ENCODE measurements at regions not wholly inside any gene's neighbourhood (a gene's known extent, or its start where the extent isn't known, plus 50 kb on each side); places are given as distances from the start of the nearest gene placed in this dataset.
"Not testable (repeated sequence)": the region's sequence is repeated elsewhere in the genome, so short reads cannot be mapped to it uniquely, and the experiment has no call there.

GRCh38 chr5:174935854-174936474 is 211.6 kb downstream of the MSX2 start:
- Histone ChIP-seq H3K36me3 (ENCODE audit: insufficient read depth, low read length) (no peaks in the 10 kb centered on the region), H3K27ac (ENCODE audit: low read depth, low read length, poor library complexity, severe bottlenecking) (no peak overlapping the region), H3K79me2 (ENCODE audit: insufficient read depth, low read depth, low read length) (no peaks in the 10 kb centered on the region), H3K9me2 (ENCODE audit: insufficient read depth, low read length) (no peaks in the 10 kb centered on the region), H3K9me3 (ENCODE audit: low read length) (no peaks in the 10 kb centered on the region), H3K4me3 (ENCODE audit: low read depth, low read length, poor library complexity, severe bottlenecking) (no peak overlapping the region), H2AFZ (ENCODE audit: low read length) (no peak overlapping the region), H3K4me1 (ENCODE audit: insufficient read depth, low read length, poor library complexity, severe bottlenecking) (no peaks in the 10 kb centered on the region), H4K20me1 (ENCODE audit: insufficient read depth, low read length) (no peaks in the 10 kb centered on the region), H3K4me2 (ENCODE audit: low read length) (no peak overlapping the region)
- peak; percentile 34 for DNase-seq (ENCODE audit: low spot score)
- intact Hi-C loops (cut with micrococcal nuclease; ENCODE audit: unreplicated experiment) = loop anchor here (5.0 kb wide), 2 partner anchors 519 to 609 kb away; no protein-coding TSS in a partner anchor
- no TSS peak for BruUV-seq (replicated peaks)
- ChIA-PET CTCF (ENCODE audit: unreplicated experiment) (no interaction called here), POLR2A (no interaction called here)
- no peak for TF ChIP-seq EZH2phosphoT487 (IDR thresholded peaks at IDR 0.05; ENCODE audit: borderline replicate concordance, low read depth, low read length)
- peak; percentile 96 for TF ChIP-seq CTCF (conservative IDR thresholded peaks at IDR 0.05; ENCODE audit: low read length)

- DNase-seq (ENCODE audit: low spot score); H3K4me1 ChIP-seq (ENCODE audit: insufficient read depth, low read length, poor library complexity, severe bottlenecking); H3K27ac ChIP-seq (ENCODE audit: low read depth, low read length, poor library complexity, severe bottlenecking); H3K4me2 ChIP-seq (ENCODE audit: low read length); H3K79me2 ChIP-seq (ENCODE audit: insufficient read depth, low read depth, low read length); CTCF ChIA-PET (ENCODE audit: unreplicated experiment); H2AFZ ChIP-seq (ENCODE audit: low read length); POLR2A ChIA-PET; intact Hi-C loops (cut with micrococcal nuclease; ENCODE audit: unreplicated experiment); H3K4me3 ChIP-seq (ENCODE audit: low read depth, low read length, poor library complexity, severe bottlenecking); H3K9me3 ChIP-seq (ENCODE audit: low read length); H3K9me2 ChIP-seq (ENCODE audit: insufficient read depth, low read length); H3K36me3 ChIP-seq (ENCODE audit: insufficient read depth, low read length); BruUV-seq (replicated peaks); H4K20me1 ChIP-seq (ENCODE audit: insufficient read depth, low read length): not testable (repeated sequence)
Observed at GRCh38 chr5:174931033-174931432, 206.7 kb downstream of the MSX2 start.

- Histone ChIP-seq H3K79me2 (ENCODE audit: insufficient read depth, low read depth, low read length) (no peaks in the 10 kb centered on the region), H2AFZ (ENCODE audit: low read length) (no peak overlapping the region), H3K4me2 (ENCODE audit: low read length) (no peak overlapping the region), H3K9me3 (ENCODE audit: low read length) (no peaks in the 10 kb centered on the region), H3K4me1 (ENCODE audit: insufficient read depth, low read length, poor library complexity, severe bottlenecking) (no peaks in the 10 kb centered on the region), H4K20me1 (ENCODE audit: insufficient read depth, low read length) (no peaks in the 10 kb centered on the region), H3K4me3 (ENCODE audit: low read depth, low read length, poor library complexity, severe bottlenecking) (no peak overlapping the region), H3K36me3 (ENCODE audit: insufficient read depth, low read length) (no peaks in the 10 kb centered on the region), H3K9me2 (ENCODE audit: insufficient read depth, low read length) (no peaks in the 10 kb centered on the region), H3K27ac (ENCODE audit: low read depth, low read length, poor library complexity, severe bottlenecking) (no peak overlapping the region)
- TF ChIP-seq EZH2phosphoT487 (IDR thresholded peaks at IDR 0.05; ENCODE audit: borderline replicate concordance, low read depth, low read length) = no peak
- no peak for TF ChIP-seq CTCF (conservative IDR thresholded peaks at IDR 0.05; ENCODE audit: low read length)
- POLR2A ChIA-PET = no interaction called here
- CTCF ChIA-PET (ENCODE audit: unreplicated experiment) = interaction anchor here (0.6 kb wide), 1 partner anchor 15 kb away, joined by 4 read pairs; no protein-coding TSS in a partner anchor
- DNase-seq (ENCODE audit: low spot score) = no peak
- intact Hi-C loops (cut with micrococcal nuclease; ENCODE audit: unreplicated experiment) = no loop called here
- BruUV-seq (replicated peaks) = no TSS peak
Observed at GRCh38 chr5:174925586-174925985, 201.2 kb downstream of the MSX2 start.
